SH-SY5Y (cell line): ENCODE measurements at regions not wholly inside any gene's neighbourhood (a gene's known extent, or its start where the extent isn't known, plus 50 kb on each side); places are given as distances from the start of the nearest gene placed in this dataset.

Experiments
- GATA2 ChIP-seq: IDR thresholded peaks from 2 replicates; pipeline ENCODE4 v1.6.1; 2011; ENCODE audit warnings: mild to moderate bottlenecking, low read depth, low read length
- GATA3 ChIP-seq: IDR thresholded peaks from 2 replicates; pipeline ENCODE4 v1.6.1; 2011; ENCODE audit warnings: low read depth, mild to moderate bottlenecking, low read length, moderate library complexity

- TF ChIP-seq GATA3 (no peak), GATA2 (no peak)
These were observed 116.1 kb downstream of the SLC4A3 start for GRCh38 chr2:219743548-219743947.
